Activated T-cell treated with anti-CD3 and anti-CD28 coated beads, Interleukin-2, amount 50 U/mL, for 4 hours (primary cell): ENCODE measurements at regions not wholly inside any gene's neighbourhood (a gene's known extent, or its start where the extent isn't known, plus 50 kb on each side); places are given as distances from the start of the nearest gene placed in this dataset.

ENCODE experiments used
- ATAC-seq, 2 donors: fragments of 200-7000 bp; cut with Tn5 transposase; one replicate each; pipeline ENCODE4 v1.10.0; 2021
- DNase-seq: peaks from one replicate; pipeline ENCODE4 v3.0.0-alpha.2; 2020
- H3K27me3 Mint-ChIP-seq: one replicate; pipeline ENCODE4 v1.8.0; 2021; ENCODE audit warnings: low read depth, mixed read lengths
- H3K36me3 Mint-ChIP-seq: one replicate; pipeline ENCODE4 v1.8.0; 2022; ENCODE audit warnings: mixed read lengths; ENCODE audit not compliant: insufficient read depth
- H3K4me1 Mint-ChIP-seq: one replicate; pipeline ENCODE4 v1.8.0; 2021; ENCODE audit warnings: low read depth, mixed read lengths
- H3K4me3 Mint-ChIP-seq: one replicate; pipeline ENCODE4 v1.8.0; 2021; ENCODE audit warnings: mild to moderate bottlenecking, moderate library complexity, mixed read lengths
- H3K9me3 Mint-ChIP-seq: one replicate; pipeline ENCODE4 v1.8.0; 2021; ENCODE audit warnings: mixed read lengths

- no peak overlapping the region for H3K4me3 Mint-ChIP-seq
- DNase-seq (no peak), ATAC-seq (no peak)
- H3K36me3 Mint-ChIP-seq = no peaks in the 10 kb centered on the region
- H3K4me1 Mint-ChIP-seq = no peaks in the 10 kb centered on the region
- H3K27me3 Mint-ChIP-seq = peaks cover 2% of the 10 kb centered on the region
- H3K9me3 Mint-ChIP-seq = no peaks in the 10 kb centered on the region
Measured at GRCh38 chr1:222042120-222042519, 300.2 kb upstream of the DUSP10 start.

DNA sequence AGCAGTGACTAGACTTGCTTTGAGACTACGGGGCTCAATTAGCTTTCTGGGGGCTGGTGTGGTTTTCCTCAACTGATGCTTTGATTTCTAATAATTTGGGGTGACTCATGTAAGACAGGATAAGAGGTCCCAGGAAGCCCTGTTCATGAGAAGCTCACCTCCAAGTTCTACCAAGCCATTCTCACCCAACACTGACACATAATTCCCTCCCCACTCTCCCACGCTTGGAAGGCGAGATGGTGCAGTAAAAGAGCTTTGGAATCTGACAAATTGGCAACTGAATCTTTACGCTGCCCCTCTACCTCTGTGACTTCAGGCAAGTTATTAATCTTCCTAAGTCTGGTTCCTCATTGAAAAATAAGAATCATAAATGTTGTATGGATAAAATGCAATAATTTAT, 299.1 kb upstream of the DUSP10 start:
- Mint-ChIP-seq H3K36me3 (no peaks in the 10 kb centered on the region), H3K4me3 (no peak overlapping the region), H3K27me3 (peaks cover 7% of the 10 kb centered on the region), H3K9me3 (no peaks in the 10 kb centered on the region), H3K4me1 (no peaks in the 10 kb centered on the region)
- ATAC-seq = no peak
- no peak for DNase-seq

DNA sequence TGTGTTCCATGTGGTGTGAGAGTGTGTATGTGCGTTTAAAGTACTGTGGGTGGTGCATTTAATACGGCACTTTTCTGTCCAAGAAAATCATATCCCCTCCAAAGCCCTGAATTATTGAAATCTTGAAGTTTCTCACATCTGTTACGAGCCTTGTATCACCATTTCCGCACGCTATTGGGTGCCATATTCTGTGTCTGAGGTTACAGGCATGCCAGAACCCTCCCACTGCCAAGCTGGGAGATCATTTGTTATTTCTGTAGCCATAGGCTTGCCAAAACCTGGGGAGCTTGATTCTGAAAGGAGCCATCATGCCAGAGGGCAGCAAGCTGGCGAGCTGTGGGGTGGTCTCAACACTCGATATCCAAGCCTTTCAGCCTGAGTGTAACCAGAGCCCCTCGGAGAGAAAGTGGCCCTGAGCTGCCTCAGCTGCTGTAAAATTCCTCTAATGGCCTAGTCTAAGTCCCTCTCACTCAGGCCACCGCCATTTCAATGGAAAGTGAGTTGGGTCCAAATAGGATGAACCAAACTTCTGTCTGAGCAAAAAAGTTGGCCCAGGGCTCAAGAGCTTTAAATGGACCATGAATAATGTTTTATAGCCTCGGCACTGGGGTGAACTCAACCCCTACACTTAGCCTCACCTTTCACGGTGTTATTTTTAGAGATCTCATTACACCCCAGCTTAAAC, 298.4 kb upstream of the DUSP10 start:
- H3K9me3 Mint-ChIP-seq = no peaks in the 10 kb centered on the region
- no peak overlapping the region for H3K4me3 Mint-ChIP-seq
- H3K4me1 Mint-ChIP-seq = no peaks in the 10 kb centered on the region
- H3K27me3 Mint-ChIP-seq = peaks cover 7% of the 10 kb centered on the region
- DNase-seq (no peak), ATAC-seq (no peak)
- H3K36me3 Mint-ChIP-seq = no peaks in the 10 kb centered on the region

DNA sequence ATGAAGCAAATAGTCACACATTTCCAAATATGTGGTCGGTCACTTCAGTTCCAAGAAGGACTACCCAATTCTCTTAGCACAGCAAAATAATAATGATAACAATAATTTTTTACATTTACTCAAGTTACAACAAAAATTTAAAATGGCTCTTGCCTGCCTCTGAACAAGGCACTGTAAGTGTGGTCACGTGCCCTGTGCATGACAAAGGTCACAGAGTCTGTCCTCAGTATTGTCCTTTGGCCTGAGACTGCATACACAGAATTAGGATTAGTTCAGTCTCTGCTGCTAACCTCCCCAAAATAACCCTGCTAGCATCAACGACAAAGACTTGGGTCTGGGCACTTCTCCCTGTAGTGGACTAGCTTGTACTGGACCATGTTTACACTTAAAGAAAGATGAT, 297.1 kb upstream of the DUSP10 start:
- H3K4me3 Mint-ChIP-seq = no peak overlapping the region
- H3K27me3 Mint-ChIP-seq = peaks cover 7% of the 10 kb centered on the region
- no peak for DNase-seq
- no peak for ATAC-seq
- H3K4me1 Mint-ChIP-seq = no peaks in the 10 kb centered on the region
- no peaks in the 10 kb centered on the region for H3K9me3 Mint-ChIP-seq
- H3K36me3 Mint-ChIP-seq = no peaks in the 10 kb centered on the region

DNA sequence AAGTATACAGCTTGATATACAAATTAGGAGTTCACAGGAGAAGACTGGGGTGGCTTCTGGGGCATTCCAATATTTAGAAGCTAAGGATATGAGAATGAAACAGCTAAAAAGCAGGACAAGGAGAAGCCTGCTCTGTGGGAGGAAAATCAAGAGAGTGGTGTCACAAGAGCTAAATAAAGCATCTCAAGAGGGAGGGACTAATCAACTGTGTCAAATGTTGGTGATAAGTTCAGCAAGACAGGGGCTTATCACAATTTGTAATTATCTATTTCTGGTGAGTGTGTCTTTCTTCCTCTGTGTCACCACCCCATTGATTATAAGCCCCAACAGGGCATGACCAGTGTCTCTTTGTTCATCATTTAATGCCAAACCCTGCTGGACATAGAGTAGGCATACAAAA, 295.8 kb upstream of the DUSP10 start:
- Mint-ChIP-seq H3K27me3 (peaks cover 7% of the 10 kb centered on the region), H3K9me3 (no peaks in the 10 kb centered on the region), H3K4me1 (no peaks in the 10 kb centered on the region), H3K4me3 (no peak overlapping the region), H3K36me3 (no peaks in the 10 kb centered on the region)
- ATAC-seq (no peak), DNase-seq (no peak)

DNA sequence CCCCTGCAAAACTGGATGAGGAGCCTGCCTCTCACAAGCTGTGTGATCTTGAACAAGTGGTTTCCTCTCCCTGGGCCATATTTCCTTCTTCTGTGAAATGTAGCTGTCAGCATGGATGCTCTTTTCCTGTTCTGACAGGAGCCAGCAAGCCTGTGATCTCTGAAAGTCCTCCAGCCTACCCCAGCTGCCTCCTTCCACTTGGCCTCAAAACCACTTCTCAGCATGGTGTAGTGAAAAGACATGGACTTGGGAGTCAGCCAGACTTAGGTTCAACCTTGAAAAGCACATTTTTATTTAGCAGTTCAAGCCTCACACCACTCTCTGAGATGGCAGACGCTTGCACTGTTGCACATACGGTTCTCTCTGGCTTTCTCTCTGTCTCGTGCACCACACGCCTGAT, 292.9 kb upstream of the DUSP10 start:
- Mint-ChIP-seq H3K4me1 (no peaks in the 10 kb centered on the region), H3K36me3 (no peaks in the 10 kb centered on the region), H3K27me3 (peaks cover 7% of the 10 kb centered on the region), H3K9me3 (no peaks in the 10 kb centered on the region), H3K4me3 (no peak overlapping the region)
- ATAC-seq (no peak), DNase-seq (no peak)

GRCh38 chr1:222033450-222033849, 291.6 kb upstream of the DUSP10 start:
- Mint-ChIP-seq H3K4me3 (no peak overlapping the region), H3K36me3 (no peaks in the 10 kb centered on the region), H3K9me3 (no peaks in the 10 kb centered on the region), H3K27me3 (peaks cover 7% of the 10 kb centered on the region), H3K4me1 (no peaks in the 10 kb centered on the region)
- ATAC-seq = no peak
- no peak for DNase-seq

GRCh38 chr1:222031318-222031717, 289.4 kb upstream of the DUSP10 start:
- DNase-seq = no peak
- Mint-ChIP-seq H3K36me3 (no peaks in the 10 kb centered on the region), H3K4me1 (no peaks in the 10 kb centered on the region), H3K4me3 (no peak overlapping the region), H3K27me3 (no peaks in the 10 kb centered on the region), H3K9me3 (no peaks in the 10 kb centered on the region)
- no peak for ATAC-seq

GRCh38 chr1:222028676-222029075, 286.8 kb upstream of the DUSP10 start:
- DNase-seq = no peak
- no peaks in the 10 kb centered on the region for H3K9me3 Mint-ChIP-seq
- ATAC-seq = no peak
- H3K4me3 Mint-ChIP-seq = no peak overlapping the region
- H3K4me1 Mint-ChIP-seq = no peaks in the 10 kb centered on the region
- peaks cover 2% of the 10 kb centered on the region for H3K27me3 Mint-ChIP-seq
- no peaks in the 10 kb centered on the region for H3K36me3 Mint-ChIP-seq

- no peaks in the 10 kb centered on the region for H3K4me1 Mint-ChIP-seq
- H3K36me3 Mint-ChIP-seq = no peaks in the 10 kb centered on the region
- H3K4me3 Mint-ChIP-seq = no peak overlapping the region
- peaks cover 2% of the 10 kb centered on the region for H3K27me3 Mint-ChIP-seq
- no peak for DNase-seq
- no peaks in the 10 kb centered on the region for H3K9me3 Mint-ChIP-seq
- ATAC-seq = no peak
Measured at GRCh38 chr1:222028116-222028515, 286.2 kb upstream of the DUSP10 start.

- DNase-seq (no peak), ATAC-seq (no peak)
- Mint-ChIP-seq H3K36me3 (no peaks in the 10 kb centered on the region), H3K4me3 (no peak overlapping the region), H3K27me3 (peaks cover 2% of the 10 kb centered on the region), H3K4me1 (no peaks in the 10 kb centered on the region), H3K9me3 (no peaks in the 10 kb centered on the region)
Measured at GRCh38 chr1:222026280-222026679, 284.4 kb upstream of the DUSP10 start.

DNA sequence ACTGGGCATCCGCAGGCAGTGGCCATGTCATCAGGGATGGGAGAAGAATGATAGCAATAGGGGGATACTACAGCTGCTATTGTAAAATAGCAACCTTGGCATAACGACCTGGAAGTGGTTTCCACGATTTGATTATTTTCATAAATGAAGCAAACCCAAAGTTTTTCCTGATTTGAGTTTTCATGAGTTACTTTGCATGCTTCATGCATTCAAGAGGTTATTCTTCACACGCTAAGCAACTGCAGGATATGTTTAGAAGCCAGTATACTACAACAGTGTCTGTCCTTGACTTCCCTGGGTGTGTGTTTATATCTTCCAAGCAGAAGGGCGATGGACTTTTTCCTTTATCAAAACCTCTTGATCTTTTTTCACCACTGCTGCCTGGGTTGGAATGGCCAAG, 281.1 kb upstream of the DUSP10 start:
- H3K4me1 Mint-ChIP-seq = no peaks in the 10 kb centered on the region
- DNase-seq (no peak), ATAC-seq (no peak)
- no peak overlapping the region for H3K4me3 Mint-ChIP-seq
- no peaks in the 10 kb centered on the region for H3K9me3 Mint-ChIP-seq
- no peaks in the 10 kb centered on the region for H3K36me3 Mint-ChIP-seq
- peaks cover 2% of the 10 kb centered on the region for H3K27me3 Mint-ChIP-seq

GRCh38 chr1:222021129-222021528, 279.2 kb upstream of the DUSP10 start:
- Mint-ChIP-seq H3K4me3 (no peak overlapping the region), H3K36me3 (no peaks in the 10 kb centered on the region), H3K4me1 (no peaks in the 10 kb centered on the region), H3K27me3 (peaks cover 2% of the 10 kb centered on the region), H3K9me3 (no peaks in the 10 kb centered on the region)
- no peak for ATAC-seq
- DNase-seq = no peak

DNA sequence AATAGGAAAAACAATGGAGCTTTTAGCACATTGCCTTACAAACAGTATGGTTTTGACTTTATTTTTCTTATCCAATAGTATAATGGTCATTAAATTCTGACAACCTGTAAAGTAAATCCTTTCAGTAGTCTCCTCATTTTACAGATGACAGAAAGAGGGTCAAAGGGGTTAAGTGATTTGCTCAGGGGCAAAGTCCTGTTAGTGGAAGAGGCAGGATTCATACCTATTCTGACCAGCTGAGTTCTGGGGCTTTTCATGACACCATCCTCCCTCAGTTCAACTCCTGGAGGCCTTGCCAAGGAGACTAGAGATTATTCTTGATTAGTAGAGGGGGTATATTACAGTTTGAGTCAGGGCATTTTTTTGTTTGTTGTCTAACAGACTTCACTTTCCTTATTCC, 278.7 kb upstream of the DUSP10 start:
- Mint-ChIP-seq H3K36me3 (no peaks in the 10 kb centered on the region), H3K27me3 (peaks cover 2% of the 10 kb centered on the region), H3K4me3 (no peak overlapping the region), H3K4me1 (no peaks in the 10 kb centered on the region), H3K9me3 (no peaks in the 10 kb centered on the region)
- no peak for ATAC-seq
- no peak for DNase-seq

- H3K27me3 Mint-ChIP-seq = peaks cover 2% of the 10 kb centered on the region
- H3K4me1 Mint-ChIP-seq = no peaks in the 10 kb centered on the region
- H3K9me3 Mint-ChIP-seq = no peaks in the 10 kb centered on the region
- DNase-seq (no peak), ATAC-seq (no peak)
- no peak overlapping the region for H3K4me3 Mint-ChIP-seq
- H3K36me3 Mint-ChIP-seq = no peaks in the 10 kb centered on the region
Measured at GRCh38 chr1:222019029-222019428, 277.1 kb upstream of the DUSP10 start.

DNA sequence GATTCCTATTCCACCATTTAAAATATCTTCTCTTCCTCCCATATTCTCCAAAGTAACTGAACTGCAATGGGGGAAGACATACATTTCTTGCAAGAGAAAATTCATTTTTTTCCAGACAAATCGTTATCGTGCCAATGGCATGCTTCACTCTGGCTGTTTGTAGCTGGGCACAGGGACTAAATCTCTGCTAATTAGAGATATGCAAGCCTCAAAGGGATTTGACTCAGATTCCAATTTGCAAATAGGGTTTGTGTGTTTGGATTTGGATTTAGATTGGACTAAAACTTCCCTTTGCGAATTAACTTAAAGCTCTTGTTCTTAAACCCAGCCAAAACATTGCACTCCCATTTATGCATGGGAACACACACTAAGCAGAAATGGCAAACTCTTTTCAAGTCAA, 276.2 kb upstream of the DUSP10 start:
- Mint-ChIP-seq H3K4me3 (no peak overlapping the region), H3K36me3 (no peaks in the 10 kb centered on the region), H3K9me3 (no peaks in the 10 kb centered on the region), H3K27me3 (no peaks in the 10 kb centered on the region), H3K4me1 (no peaks in the 10 kb centered on the region)
- ATAC-seq (no peak), DNase-seq (no peak)
